ENCODE measurements at regions not wholly inside any gene's neighbourhood (a gene's known extent, or its start where the extent isn't known, plus 50 kb on each side); places are given as distances from the start of the nearest gene placed in this dataset.

GRCh38 chr14:71583705-71584104 lies 348.5 kb upstream of the RGS6 start:
- no peak overlapping the region for H3K27ac ChIP-seq
- H3K9me3 ChIP-seq, result no peaks in the 10 kb centered on the region
- peaks cover 0 to 9% of the 10 kb centered on the region in 2 donors for H3K4me1 ChIP-seq
- H3K36me3 ChIP-seq, result no peaks in the 10 kb centered on the region
- TF ChIP-seq POLR2A (IDR thresholded peaks at IDR 0.05), result no peak
- no peak for TF ChIP-seq CTCF (IDR thresholded peaks at IDR 0.05)
- H3K4me3 ChIP-seq, result no peak overlapping the region
- intact Hi-C loops (cut with DNase I; ENCODE audit: low total_unique reads), result no loop called here
- DNase-seq, result no peak
- no peaks in the 10 kb centered on the region for H3K27me3 ChIP-seq

- no peak for DNase-seq
- TF ChIP-seq CTCF (IDR thresholded peaks at IDR 0.05) (no peak), POLR2A (IDR thresholded peaks at IDR 0.05) (no peak)
- Histone ChIP-seq H3K36me3 (no peaks in the 10 kb centered on the region), H3K4me3 (no peak overlapping the region), H3K27ac (no peak overlapping the region), H3K27me3 (no peaks in the 10 kb centered on the region), H3K9me3 (no peaks in the 10 kb centered on the region), H3K4me1 (peaks cover 0 to 9% of the 10 kb centered on the region in 2 donors)
- intact Hi-C loops (cut with DNase I; ENCODE audit: low total_unique reads), result no loop called here
Measured at GRCh38 chr14:71585361-71585760, 346.9 kb upstream of the RGS6 start.

DNA sequence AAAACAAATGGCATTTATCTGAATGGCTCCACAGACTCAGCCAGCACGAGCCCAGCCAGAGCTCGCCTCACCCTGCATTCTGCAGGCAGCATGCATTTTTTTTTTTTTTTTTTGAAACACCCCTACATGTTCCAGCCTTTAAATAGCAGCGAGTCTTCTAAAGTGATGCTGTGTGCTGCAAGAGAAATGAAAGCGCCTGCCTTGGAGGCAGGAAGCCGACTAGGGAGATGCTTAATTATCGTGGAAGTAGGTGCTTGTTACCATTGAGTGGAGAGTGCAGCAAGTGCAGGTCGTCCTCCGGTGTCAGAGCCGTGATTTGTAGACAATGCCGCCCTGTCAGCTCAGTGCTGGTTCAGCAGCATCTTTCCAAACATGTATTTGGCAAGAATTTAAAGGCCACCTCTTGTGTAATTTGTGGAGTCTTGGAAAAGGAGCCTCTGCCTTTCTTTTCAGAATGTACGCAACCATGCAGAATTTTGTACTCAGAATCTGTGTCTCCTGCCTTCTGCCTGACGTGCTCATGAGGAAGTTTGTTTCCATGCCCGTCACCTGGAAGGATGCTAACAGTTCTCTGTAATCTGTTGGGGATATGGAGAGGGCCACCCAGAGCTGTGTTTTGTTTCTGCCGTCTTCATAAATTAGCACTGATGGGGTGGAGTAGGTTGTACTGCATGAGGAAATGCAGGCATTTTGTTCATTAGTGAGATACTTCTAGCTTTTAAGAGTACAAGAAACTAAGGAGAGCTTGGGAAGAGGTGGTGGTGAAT lies 345.9 kb upstream of the RGS6 start:
- Histone ChIP-seq H3K36me3 (no peaks in the 10 kb centered on the region), H3K4me3 (peak overlapping the region; percentile 1 to 28), H3K27me3 (no peaks in the 10 kb centered on the region), H3K9me3 (no peaks in the 10 kb centered on the region), H3K4me1 (peaks cover 0 to 9% of the 10 kb centered on the region in 2 donors), H3K27ac (peak overlapping the region in 1 of 2 donors; percentile 27)
- no peak for TF ChIP-seq POLR2A (IDR thresholded peaks at IDR 0.05)
- no peak for TF ChIP-seq CTCF (IDR thresholded peaks at IDR 0.05)
- peak; percentile 25 to 45 for DNase-seq
- intact Hi-C loops (cut with DNase I; ENCODE audit: low total_unique reads), result no loop called here

DNA sequence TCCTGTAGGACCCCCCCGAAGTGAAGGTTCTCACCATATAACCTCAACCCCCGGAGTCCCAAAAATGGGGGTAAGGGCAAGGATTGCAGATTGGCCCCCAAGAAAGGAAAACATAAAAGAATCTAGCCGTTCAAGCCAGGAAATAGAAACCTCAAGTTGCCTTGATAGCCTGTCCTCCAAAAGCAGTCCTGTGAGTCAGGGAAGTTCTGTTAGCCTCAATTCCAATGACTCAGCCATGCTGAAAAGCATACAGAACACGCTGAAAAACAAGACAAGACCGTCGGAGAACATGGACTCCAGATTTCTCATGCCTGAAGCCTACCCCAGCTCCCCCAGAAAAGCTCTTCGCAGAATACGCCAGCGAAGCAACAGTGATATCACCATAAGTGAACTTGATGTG lies 344.2 kb upstream of the RGS6 start:
- intact Hi-C loops (cut with DNase I; ENCODE audit: low total_unique reads), result no loop called here
- Histone ChIP-seq H3K4me1 (peaks cover 0 to 14% of the 10 kb centered on the region in 2 donors), H3K4me3 (no peak overlapping the region), H3K27ac (no peak overlapping the region), H3K9me3 (no peaks in the 10 kb centered on the region), H3K27me3 (no peaks in the 10 kb centered on the region), H3K36me3 (no peaks in the 10 kb centered on the region)
- TF ChIP-seq POLR2A (IDR thresholded peaks at IDR 0.05) (no peak), CTCF (IDR thresholded peaks at IDR 0.05) (no peak)
- DNase-seq, result no peak

DNA sequence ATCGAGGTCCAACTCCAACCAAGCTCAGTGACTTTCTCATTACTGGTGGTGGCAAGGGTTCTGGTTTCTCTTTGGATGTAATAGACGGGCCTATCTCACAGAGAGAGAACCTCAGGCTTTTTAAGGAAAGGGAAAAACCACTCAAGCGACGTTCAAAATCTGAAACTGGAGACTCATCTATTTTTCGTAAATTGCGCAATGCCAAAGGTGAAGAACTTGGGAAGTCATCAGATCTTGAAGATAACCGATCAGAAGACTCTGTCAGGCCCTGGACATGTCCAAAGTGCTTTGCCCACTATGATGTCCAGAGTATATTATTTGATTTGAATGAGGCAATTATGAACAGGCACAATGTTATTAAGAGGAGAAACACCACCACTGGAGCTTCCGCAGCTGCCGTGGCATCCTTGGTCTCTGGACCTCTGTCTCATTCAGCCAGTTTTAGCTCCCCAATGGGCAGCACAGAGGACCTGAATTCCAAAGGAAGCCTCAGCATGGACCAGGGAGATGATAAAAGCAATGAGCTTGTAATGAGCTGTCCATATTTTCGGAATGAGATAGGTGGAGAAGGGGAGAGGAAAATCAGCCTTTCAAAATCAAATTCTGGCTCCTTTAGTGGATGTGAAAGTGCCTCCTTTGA lies 343.5 kb upstream of the RGS6 start:
- DNase-seq, result no peak
- H3K27me3 ChIP-seq, result no peaks in the 10 kb centered on the region
- H3K27ac ChIP-seq, result no peak overlapping the region
- no peaks in the 10 kb centered on the region for H3K36me3 ChIP-seq
- TF ChIP-seq CTCF (IDR thresholded peaks at IDR 0.05), result no peak
- no peak for TF ChIP-seq POLR2A (IDR thresholded peaks at IDR 0.05)
- no peak overlapping the region for H3K4me3 ChIP-seq
- peaks cover 0 to 14% of the 10 kb centered on the region in 2 donors for H3K4me1 ChIP-seq
- no peaks in the 10 kb centered on the region for H3K9me3 ChIP-seq
- intact Hi-C loops (cut with DNase I; ENCODE audit: low total_unique reads), result no loop called here

Measured in uterus (tissue), 3 donors.